Prostate gland (tissue), 2 donors: ENCODE measurements at regions not wholly inside any gene's neighbourhood (a gene's known extent, or its start where the extent isn't known, plus 50 kb on each side); places are given as distances from the start of the nearest gene placed in this dataset.

Source experiments
- DNase-seq: peaks from one replicate; pipeline ENCODE4 v3.0.0-alpha.2; 2019; ENCODE audit warnings: low spot score
- H3K27ac ChIP-seq, 2 donors: fragments of 200-600 bp; sonication (generic); 2 replicates each; pipeline ENCODE4 v1.5.1; 2017 to 2019
- H3K27me3 ChIP-seq: fragments of 200-600 bp; sonication (generic); replicated peaks from 2 replicates; pipeline ENCODE4 v1.5.1; 2019; ENCODE audit not compliant: insufficient read depth
- H3K36me3 ChIP-seq, 2 donors: fragments of 200-600 bp; sonication (generic); 1 replicate in 1 of 2; 2 replicates in 1 of 2; pipeline versions ENCODE4 v1.5.1 to v1.8.1; 2017 to 2019
- H3K4me1 ChIP-seq: fragments of 200-600 bp; sonication (generic); replicated peaks from 2 replicates; pipeline ENCODE4 v1.5.1; 2019
- H3K4me3 ChIP-seq, 2 donors: fragments of 200-600 bp; sonication (generic); 2 replicates each; pipeline ENCODE4 v1.5.1; 2017 to 2019
- H3K9me3 ChIP-seq: fragments of 200-600 bp; sonication (generic); 2 replicates; pipeline ENCODE4 v1.5.1; 2017
- POLR2A ChIP-seq: fragments of 450-650 bp; IDR thresholded peaks from one replicate; pipeline ENCODE4 v1.6.1; 2016; ENCODE audit warnings: antibody characterized with exemption, mild to moderate bottlenecking
- POLR2AphosphoS5 ChIP-seq: sonication (generic); formaldehyde crosslinking; IDR thresholded peaks from one replicate; pipeline ENCODE4 v1.6.1; 2017; ENCODE audit warnings: antibody characterized with exemption
- WGBS: methylation state at CpG from one replicate; pipeline ENCODE4 v1.1.5; 2018; 5-methylcytosine and 5-hydroxymethylcytosine counted together
- intact Hi-C: fragments of 100-400 bp; cut with DNase I; formaldehyde crosslinking; loops from one replicate; pipeline ENCODE4 v1.14.2; 2022
- TF ChIP-seq, protein P1 (sequence below), 4 experiments: fragments of 200-600 bp in 2 of 4; fragments of 450-650 bp in 2 of 4; sonication (generic) in 2 of 4; IDR thresholded peaks; 1 replicate in 3 of 4; 2 replicates in 1 of 4; pipeline ENCODE4 v1.5.1; 2016 to 2019; ENCODE audit warnings: antibody characterized with exemption in 4 of 4, mild to moderate bottlenecking in 2 of 4, moderate library complexity in 2 of 4

DNA sequence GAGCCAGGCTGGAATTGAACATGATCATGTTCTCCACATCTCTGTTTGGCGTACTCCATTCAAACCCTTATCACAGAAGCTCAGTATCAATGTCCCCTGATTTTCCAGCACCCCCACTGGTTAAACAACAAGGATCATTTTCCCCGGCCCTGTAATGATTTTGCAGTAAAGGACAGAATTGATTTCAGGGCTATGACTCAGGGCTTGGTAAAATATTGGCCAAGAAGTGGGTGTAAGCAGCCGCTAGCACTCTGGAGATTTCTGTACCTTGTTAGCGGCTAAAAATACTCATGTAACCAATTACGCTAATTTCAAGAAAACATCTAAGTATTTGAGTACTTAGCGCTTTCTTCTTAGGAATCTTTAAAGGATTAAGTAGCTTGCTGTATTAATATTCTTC is 69.5 kb upstream of the FNDC3A start:
- intact Hi-C loops, result no loop called here
- H3K4me1 ChIP-seq, result no peaks in the 10 kb centered on the region
- H3K36me3 ChIP-seq, result no peaks in the 10 kb centered on the region
- H3K4me3 ChIP-seq, result no peak overlapping the region
- DNase-seq, result no peak
- 95% methylated on average over 6 of the region's 6 CpGs for WGBS
- H3K27ac ChIP-seq, result no peak overlapping the region
- no peaks in the 10 kb centered on the region for H3K27me3 ChIP-seq
- H3K9me3 ChIP-seq, result no peaks in the 10 kb centered on the region
- TF ChIP-seq POLR2AphosphoS5, result no peak
- TF ChIP-seq, protein P1, sequence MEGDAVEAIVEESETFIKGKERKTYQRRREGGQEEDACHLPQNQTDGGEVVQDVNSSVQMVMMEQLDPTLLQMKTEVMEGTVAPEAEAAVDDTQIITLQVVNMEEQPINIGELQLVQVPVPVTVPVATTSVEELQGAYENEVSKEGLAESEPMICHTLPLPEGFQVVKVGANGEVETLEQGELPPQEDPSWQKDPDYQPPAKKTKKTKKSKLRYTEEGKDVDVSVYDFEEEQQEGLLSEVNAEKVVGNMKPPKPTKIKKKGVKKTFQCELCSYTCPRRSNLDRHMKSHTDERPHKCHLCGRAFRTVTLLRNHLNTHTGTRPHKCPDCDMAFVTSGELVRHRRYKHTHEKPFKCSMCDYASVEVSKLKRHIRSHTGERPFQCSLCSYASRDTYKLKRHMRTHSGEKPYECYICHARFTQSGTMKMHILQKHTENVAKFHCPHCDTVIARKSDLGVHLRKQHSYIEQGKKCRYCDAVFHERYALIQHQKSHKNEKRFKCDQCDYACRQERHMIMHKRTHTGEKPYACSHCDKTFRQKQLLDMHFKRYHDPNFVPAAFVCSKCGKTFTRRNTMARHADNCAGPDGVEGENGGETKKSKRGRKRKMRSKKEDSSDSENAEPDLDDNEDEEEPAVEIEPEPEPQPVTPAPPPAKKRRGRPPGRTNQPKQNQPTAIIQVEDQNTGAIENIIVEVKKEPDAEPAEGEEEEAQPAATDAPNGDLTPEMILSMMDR (IDR thresholded peaks at IDR 0.05), result no peak
- TF ChIP-seq POLR2A, result no peak

DNA sequence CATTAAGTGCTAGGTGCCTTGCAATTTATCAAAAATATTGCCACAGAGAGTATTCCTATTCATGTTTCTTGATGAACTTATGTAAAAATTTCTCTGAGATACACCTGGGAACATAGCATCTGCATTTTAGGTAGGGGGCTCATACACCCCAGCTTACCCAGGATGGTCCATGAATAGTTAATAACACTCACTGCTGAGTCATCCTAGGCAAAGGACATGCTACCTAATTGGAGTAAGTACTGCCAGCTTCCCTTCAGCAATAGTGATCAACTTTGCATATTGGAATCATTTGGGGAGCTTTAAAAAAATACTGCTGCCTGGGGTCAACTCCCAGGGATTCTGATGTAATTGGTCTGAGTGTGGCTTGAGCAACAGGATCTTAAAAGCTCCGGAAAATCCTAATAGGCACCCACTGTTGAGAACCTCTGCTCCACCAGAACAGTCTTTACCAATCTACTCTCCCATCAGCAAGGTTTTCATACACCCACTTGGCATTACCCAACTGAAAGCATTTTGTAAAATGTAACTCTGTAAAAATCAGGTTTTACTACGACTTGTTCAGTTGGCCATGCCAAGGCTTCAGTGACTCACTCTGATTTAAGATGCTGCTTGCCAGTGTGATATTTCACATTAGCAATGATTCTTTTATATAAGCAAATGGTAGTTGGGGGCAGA is 67.2 kb upstream of the FNDC3A start:
- Histone ChIP-seq H3K27me3 (no peaks in the 10 kb centered on the region), H3K9me3 (no peaks in the 10 kb centered on the region), H3K4me1 (no peaks in the 10 kb centered on the region), H3K36me3 (no peaks in the 10 kb centered on the region), H3K4me3 (no peak overlapping the region), H3K27ac (no peak overlapping the region)
- TF ChIP-seq, protein P1 (IDR thresholded peaks at IDR 0.05), result no peak
- peak; percentile 82 for TF ChIP-seq POLR2AphosphoS5
- TF ChIP-seq POLR2A, result no peak
- intact Hi-C loops, result no loop called here
- DNase-seq, result no peak
- 28% methylated on average over 2 of the region's 2 CpGs for WGBS

DNA sequence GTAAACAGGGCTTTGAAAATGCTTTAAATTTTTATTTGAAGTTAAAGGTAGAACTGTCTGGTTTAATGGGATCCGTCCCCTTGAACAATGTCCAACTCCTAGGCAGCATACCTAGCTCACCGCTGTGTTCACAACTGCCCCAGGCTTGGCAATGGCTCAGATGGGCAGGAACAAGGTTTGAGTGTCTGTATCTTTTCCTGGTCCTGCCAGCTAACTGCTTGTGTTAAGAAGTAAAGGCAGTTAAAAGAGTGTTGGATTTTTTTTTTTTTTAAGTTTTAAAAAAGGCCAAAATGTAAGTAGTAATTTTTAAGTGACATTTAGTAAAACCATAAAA is 66.7 kb upstream of the FNDC3A start:
- Histone ChIP-seq H3K9me3 (no peaks in the 10 kb centered on the region), H3K27me3 (no peaks in the 10 kb centered on the region), H3K36me3 (no peaks in the 10 kb centered on the region), H3K4me1 (no peaks in the 10 kb centered on the region), H3K27ac (no peak overlapping the region), H3K4me3 (no peak overlapping the region)
- intact Hi-C loops, result no loop called here
- 29% methylated on average over 2 of the region's 2 CpGs for WGBS
- TF ChIP-seq POLR2AphosphoS5 (peak; percentile 36), POLR2A (no peak)
- TF ChIP-seq, protein P1 (IDR thresholded peaks at IDR 0.05), result no peak
- DNase-seq, result peak; percentile 90

DNA sequence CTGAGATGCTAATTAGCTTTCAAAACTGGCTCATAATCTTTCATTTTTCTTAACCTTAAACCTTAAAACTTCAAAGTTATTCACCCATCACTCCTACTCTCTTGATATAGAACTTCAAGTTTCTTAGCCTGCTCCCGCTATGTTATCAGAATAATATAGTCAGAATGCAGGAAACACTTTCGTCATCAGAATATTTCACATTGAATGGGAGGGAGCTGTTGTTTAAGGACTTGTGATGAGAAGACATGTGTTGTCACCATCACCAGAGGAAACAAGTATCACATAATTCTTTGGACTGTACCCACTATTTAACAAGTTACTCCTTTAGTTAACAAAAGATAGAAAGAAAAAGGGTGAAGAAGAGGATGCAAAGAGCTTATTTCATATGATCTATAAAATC is 65.0 kb upstream of the FNDC3A start:
- TF ChIP-seq POLR2A (no peak), POLR2AphosphoS5 (no peak)
- TF ChIP-seq, protein P1 (IDR thresholded peaks at IDR 0.05), result no peak
- H3K27me3 ChIP-seq, result no peaks in the 10 kb centered on the region
- H3K27ac ChIP-seq, result no peak overlapping the region
- no peak for DNase-seq
- no peaks in the 10 kb centered on the region for H3K4me1 ChIP-seq
- no peaks in the 10 kb centered on the region for H3K36me3 ChIP-seq
- no peak overlapping the region for H3K4me3 ChIP-seq
- H3K9me3 ChIP-seq, result no peaks in the 10 kb centered on the region
- intact Hi-C loops, result no loop called here
- WGBS, result 44% methylated on average over 2 of the region's 2 CpGs

DNA sequence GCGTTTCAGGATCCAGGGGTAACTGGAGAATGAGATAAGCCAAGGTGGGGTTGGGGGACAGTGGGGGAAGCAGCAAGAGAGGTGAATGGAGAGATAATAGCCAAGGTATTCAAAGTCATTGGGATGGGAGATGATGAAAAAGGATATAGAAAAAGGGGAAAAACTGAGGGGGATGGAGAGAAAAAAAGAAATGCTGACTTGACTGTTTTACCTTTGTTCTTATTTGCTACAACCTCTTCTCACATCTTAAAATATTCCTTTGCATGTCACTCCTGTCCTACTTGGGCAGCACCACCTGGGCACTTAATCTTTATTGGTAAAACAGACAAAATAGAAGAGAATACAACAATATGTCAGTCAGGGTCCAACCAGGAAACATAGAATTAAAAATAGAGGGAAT is 56.0 kb upstream of the FNDC3A start:
- Histone ChIP-seq H3K36me3 (no peaks in the 10 kb centered on the region), H3K27ac (no peak overlapping the region), H3K27me3 (no peaks in the 10 kb centered on the region), H3K9me3 (no peaks in the 10 kb centered on the region), H3K4me1 (no peaks in the 10 kb centered on the region), H3K4me3 (no peak overlapping the region)
- DNase-seq, result no peak
- intact Hi-C loops, result no loop called here
- TF ChIP-seq POLR2AphosphoS5 (no peak), POLR2A (no peak)
- TF ChIP-seq, protein P1 (IDR thresholded peaks at IDR 0.05), result no peak
- WGBS, result 30% methylated on average over 1 of the region's 1 CpG
